GM21529 (cell line): ENCODE measurements at regions not wholly inside any gene's neighbourhood (a gene's known extent, or its start where the extent isn't known, plus 50 kb on each side); places are given as distances from the start of the nearest gene placed in this dataset.
"Not testable (repeated sequence)": the region's sequence is repeated elsewhere in the genome, so short reads cannot be mapped to it uniquely, and the experiment has no call there.

Source experiments
- ATAC-seq: cut with Tn5 transposase; IDR thresholded peaks from one replicate; pipeline ENCODE4 v1.9.1; 2021; ENCODE audit not compliant: unreplicated experiment

DNA sequence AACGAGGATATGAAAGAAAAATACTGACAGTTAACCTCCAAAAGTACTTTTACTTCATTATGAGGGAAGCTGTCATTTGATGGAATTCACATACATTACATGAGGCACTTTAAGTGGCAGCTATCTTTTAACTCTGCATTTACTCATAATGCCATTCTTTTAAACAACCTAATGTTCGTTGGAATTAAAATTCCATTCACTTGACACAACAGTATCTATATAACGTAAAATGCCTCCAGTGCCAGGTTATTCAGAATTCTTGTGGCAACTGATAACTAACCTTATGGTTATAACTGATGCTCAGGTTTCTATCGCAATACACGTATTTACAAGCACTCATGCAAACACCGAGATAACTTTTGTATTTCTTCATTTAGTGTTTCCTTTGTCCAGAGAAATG lies 376.9 kb upstream of the GRAMD2B start:
- ATAC-seq, result no peak

DNA sequence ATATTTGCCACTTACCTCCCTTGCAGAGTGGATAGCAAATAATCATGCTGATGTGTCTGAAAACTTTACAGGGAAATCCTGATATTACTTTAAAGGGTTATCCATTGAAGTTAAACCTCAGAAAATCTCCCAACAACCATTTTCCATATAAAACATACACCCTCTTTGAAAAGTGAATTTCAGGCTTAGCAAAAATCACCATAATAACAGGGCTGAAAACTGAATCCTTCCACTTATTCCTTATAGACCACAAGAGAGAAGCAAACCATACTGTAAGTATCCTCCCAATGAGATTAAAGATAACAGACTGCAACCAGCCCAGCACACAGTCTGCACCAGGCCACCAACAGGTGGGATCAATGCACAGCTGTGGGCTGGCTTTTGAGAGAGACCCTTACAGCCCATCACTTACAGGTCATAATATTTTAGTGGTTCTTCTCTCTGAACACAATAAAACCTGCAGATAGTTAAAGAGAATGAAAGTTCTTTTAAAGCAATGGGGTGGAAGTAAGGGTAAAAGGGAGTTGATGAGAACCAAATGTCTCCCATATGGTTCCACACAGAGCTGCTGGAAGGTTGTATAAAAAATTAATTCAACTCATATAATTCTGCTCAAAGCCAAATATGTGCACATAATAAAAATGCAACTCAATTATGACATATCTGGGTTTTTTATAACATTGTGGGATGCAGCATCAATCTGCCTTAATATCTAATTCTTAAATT lies 376.2 kb upstream of the GRAMD2B start:
- no peak for ATAC-seq

DNA sequence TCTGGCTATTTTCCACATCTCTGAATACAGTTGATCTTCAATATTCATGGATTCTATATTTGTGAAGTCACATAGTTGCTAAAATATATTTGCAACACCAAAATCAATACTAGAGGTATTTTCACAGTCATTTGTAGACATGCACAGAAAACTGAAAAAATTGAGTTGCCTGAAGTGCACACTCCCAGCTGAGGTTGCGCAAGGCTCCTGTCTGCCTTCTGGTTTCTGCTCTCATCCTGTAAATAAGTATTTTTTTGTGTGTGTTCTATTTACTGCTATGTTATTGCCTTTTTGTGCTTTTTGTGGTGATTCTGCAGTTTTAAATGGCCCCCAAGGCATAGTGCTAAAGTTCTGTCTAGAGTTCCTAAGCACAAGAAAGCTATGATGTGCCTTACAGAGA lies 371.1 kb upstream of the GRAMD2B start:
- no peak for ATAC-seq

DNA sequence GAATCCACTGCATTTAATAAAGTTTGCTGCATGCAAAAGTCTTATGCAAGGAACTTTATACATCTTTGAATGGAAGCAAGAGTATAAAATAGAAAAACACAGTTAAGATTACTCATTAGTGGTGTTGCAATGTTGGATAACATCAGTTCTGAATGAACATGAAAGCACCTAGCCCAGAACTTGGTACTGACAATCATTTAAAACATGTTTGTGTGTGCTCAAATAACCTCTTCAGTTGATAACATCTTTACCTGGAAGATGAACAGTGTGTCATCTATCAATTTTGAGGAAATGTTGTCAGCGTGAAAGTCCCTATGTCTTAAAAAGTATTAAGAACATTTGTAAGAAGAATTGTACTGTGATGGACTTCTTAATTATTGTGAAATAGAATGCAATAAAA lies 370.4 kb upstream of the GRAMD2B start:
- no peak for ATAC-seq

DNA sequence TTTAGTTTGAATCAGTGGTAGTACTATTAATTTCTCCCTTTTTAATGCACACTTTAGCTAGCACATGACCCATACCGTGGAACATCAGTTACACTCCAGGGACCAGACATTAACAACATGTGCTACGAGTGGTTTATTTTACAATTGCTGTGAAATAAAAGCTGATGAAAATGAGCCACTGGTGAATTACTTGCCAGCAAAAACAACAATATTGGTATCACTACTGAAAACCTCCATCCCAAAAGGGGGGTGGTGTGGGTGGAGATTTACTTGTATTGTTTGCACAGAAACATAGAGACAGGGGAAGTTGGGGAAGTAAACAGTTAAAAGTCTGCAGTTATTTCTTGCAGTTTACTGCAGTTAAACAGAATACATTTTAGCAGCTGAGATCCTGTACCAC lies 369.6 kb upstream of the GRAMD2B start:
- no peak for ATAC-seq

DNA sequence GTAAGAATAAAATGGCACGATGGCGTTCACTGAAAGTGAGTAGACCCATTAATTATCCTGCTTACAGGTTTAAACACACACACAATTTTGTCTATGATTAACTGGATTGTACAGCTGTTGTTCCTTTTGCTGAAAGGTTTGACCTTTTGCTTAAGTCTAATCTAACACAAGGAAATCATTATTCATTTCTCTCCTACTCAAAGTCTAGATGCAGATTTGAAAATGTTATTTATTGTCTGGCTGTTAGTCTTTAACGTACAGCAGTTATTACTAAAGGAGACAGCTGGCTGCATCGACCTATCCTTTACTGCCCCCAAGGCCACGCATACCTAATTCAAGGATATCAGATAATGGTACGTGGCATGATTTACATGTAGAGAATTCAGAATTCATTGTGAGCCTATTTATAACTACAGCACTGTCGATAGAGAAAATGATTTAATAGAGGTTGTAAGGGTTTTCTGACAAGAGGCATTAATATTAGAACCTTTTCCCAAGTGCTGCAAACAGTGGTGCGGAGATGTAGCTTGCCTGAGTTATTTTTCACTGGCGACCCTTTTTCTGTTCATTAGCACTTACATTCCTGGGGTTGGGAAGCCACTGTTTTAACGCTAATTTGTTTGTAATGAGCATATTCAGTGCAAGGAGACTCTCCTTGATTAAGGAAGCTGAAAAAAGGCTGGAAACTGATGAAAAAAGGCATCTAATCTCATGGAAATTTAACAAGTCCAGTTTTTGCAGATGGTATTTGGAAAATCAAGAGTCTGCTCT lies 368.4 kb upstream of the GRAMD2B start:
- no peak for ATAC-seq

DNA sequence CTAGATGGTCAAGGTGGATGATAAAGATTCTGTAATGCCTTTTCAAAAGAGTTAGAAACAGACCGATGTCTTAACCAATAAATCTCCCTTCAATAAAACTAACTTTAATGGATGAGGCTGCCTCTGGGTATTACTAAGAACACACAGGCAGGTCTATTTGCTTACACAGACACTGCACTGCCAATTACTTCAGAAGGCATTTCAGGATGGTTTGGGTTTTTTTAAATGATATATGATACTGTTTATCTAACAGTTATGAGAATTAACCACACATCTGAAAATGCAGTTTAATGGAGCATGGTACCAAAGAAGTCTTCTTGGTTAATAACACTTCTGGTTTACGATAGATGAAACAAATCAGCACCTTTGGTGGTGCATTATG lies 367.9 kb upstream of the GRAMD2B start:
- ATAC-seq, result no peak

DNA sequence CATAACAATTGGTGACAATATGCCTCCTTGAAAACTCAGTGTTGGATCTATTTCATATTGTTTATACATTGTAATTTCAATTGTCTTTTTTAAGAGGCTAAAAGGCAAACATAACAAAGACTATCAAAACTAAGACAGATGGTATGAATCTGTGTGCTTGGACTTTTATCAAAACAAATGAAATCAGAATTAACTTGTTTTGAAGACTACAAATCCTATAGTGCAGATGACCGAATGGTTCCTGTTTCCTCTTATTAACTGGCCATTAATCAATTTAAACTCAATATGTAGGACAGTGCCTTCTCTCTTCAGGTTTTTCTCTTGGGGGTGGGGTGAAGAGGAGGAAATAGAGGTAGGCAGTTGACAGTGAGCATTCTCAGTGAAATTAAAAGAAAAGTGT lies 366.9 kb upstream of the GRAMD2B start:
- no peak for ATAC-seq

DNA sequence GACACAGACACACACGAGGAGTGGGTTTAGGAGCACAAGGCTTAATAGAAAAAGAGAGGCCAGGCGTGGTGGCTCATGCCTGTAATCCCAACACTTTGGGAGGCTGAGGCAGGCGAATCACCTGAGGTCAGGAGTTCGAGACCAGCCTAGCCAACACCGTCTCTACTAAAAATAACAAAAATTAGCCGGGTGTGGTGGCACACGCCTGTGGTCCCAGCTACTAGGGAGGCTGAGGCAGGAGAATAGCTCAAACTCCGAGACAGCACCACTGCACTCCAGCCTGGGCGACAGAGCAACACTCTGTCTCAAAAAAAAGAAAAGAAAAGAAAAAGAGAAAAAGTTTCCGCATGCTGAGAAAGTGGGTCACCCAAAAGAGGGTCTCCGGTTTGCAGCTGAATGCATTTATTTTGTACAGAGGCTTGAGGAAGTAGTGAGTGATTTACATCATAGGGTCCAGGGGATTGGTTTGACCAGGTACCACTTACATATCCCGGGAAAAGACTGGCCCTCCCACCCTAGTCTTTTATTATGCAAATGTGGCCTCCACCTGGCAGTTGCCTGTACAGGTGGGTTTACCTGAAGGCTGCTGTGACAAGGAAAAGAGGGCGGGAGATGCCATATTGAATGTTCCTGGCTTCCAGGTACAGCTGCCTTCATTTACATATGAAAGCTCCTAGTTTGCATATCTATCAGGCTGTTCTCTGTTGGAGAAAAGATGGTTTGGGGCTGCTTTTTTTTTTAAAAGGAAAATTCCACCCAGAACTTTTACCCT lies 366.2 kb upstream of the GRAMD2B start:
- no peak for ATAC-seq

DNA sequence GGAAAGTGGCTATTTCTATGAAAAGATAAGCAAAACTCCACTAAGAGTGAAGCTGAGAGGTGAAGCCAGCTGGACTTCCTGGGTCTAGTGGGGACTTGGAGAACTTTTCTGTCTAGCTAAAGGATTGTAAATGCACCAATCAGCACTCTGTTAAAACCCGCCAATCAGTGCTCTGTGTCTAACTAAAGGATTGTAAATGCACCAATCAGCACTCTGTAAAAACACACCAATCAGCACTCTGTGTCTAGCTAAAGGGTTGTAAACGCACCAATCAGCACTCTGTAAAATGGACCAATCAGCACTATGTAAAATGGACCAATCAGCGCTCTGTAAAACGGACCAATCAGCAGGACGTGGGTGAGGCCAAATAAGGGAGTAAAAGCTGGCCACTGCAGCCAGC lies 364.8 kb upstream of the GRAMD2B start:
- ATAC-seq, result not testable (repeated sequence)

DNA sequence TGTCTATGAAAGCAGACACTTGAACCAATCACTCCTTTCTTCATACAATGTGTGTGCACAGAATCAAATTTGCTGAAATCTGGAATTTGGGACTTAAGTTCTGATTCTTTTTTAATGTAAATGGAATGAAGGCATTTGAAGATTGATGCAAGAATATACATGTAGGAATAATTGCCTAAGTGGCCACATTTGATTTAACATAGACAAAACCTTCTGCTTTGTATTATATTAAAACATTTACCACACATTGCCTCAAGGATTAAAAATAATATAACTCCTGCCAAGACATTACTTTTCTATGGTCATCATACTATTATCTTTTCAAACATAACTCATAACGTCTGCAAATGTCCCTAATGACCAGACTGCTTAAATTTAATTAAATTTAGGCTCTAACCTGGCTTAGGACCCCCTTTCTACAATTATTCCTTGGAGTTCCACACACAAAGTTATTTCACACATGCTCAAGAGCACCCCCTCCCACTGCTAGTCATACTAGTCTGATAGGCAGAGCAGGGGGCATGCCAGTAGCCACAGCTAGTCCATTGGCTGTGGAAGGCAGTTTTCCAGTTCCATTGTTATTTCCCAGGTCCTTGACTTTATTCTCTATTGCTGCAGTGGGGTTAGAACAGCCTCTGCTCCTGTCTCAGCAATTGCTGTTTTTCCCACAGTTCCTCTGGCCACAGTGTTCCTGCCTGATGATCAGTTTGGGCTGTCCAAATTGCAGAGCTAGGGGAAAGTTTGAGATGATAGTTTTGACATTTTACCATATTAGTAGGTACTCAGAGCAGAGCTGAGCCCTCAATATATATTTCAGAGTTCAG lies 360.6 kb upstream of the GRAMD2B start:
- no peak for ATAC-seq

DNA sequence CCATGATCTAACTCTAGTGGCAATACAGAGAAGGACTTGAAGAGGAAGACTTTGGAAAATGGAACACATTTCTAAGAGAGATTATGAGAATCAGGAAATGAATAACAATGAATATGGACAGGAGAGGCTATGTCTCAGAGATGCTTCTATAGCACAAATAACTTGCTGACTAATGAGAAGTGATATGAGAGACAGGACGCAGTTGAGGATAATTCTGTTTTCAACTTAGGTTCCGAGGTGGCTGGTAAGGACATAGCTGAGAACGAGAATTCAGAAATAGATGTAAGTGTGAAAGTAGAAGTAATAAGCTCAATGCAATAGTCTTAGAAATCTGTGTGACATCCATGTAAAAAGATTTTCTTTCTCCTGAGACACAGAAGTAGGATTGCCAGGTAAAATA lies 358.1 kb upstream of the GRAMD2B start:
- ATAC-seq, result no peak

DNA sequence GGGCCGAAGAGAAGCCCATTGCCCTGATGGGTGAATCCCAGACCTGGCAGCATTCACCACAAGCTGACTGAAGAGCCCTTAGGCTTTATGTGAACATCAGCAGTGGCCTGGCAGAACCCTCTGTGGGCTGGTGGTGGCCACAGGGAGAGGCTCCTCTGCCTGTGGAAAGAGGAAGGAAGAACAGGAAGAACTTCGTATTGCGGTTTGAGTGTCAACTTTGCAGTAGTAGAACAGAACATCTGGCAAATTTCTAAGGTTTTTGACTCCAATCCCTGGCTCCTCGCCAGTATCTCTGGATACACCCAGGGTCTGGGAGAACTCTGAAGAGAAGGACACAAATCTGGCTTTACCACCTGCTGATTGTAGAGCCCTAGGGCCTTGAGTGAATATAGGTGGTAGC lies 356.4 kb upstream of the GRAMD2B start:
- ATAC-seq, result no peak

DNA sequence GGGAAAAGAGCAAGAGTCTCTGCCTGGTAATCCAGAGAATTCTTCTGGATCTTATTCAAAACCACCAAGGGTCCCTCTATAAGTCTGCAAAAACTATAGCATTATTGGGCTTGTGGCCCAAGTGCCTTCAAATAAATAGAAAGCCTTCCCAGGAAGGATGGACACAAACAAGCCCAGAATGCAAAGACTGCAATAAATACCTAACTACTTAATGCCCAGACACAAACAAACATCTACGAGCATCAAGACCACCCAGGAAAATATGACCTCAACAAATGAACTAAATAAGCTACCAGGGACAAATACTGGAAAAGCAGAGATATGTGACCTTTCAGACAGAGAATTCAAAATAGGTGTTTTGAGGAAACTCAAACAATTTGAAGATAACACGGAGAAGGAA lies 355.8 kb upstream of the GRAMD2B start:
- no peak for ATAC-seq

DNA sequence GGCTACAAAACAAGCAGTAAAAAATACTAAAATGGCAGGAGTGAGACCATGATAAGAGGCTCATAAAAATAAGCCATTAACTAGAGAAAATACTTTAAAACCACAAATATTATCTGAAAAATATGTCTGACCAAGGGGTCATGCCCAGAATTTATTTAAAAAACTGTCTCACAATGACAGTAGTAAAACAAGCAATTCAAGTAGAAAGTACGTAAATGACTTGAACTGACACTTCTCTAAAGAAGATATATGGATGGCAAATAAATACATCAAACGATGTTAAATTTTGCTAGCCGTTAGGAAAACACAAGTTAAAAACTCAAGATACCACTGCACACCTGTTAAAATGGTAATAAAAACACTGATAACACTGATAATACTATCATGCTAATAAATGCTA lies 353.9 kb upstream of the GRAMD2B start:
- ATAC-seq, result no peak

DNA sequence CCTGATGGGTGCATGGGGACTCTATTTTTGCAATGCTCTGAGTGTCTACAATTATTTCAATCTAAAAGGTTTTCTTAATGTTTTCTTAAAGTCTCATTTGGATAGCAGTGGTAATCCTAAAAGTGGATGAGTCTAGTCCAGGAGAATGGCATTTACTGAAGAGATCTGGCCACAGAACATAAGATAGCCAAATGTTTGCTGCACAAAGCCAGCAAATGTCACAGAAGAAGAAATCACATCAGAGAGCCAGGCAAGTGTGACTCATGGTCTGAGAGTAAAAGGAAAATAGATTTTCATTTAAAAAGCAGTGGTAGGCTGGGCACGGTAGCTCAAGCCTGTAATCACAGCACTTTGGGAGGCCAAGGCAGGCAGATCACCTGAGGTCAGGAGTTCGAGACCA lies 352.7 kb upstream of the GRAMD2B start:
- no peak for ATAC-seq

DNA sequence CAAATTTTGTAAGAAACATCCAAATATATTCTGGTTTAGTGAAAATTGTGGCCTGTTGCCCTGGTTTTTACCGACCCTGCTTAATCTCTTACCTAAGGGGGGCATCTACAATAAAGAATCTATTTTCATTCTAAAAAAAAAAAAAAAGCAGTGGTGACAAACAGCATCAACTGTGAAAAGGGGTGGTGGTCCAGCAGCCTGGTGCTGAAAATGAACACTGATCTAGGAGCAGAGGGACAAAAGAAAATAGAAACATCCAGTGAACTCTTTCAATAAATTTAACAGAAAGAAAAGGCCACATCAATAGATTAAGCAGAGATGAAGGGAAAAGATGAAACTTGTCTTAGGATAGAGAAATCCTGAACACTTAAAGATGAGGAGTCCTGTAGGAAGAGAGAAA lies 348.7 kb upstream of the GRAMD2B start:
- no peak for ATAC-seq

DNA sequence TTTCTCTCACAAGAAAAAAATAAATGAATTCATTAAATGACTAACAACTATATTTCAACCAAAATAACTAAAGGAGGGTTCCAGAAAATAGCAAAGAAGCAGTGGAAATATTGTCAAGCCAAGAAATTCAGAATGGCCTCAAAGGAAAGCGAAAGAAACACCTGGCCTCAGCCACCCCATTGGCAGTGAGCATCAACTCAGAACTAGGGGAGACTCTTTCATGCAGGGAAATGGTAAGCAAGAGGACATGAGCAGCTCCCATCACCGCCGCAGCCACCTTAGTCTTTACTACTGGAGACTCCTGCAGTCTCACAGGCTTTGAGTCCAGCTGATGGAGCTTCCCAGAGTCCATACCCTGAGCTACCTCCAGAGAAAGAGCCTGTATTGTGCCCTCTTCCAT lies 343.9 kb upstream of the GRAMD2B start:
- no peak for ATAC-seq

DNA sequence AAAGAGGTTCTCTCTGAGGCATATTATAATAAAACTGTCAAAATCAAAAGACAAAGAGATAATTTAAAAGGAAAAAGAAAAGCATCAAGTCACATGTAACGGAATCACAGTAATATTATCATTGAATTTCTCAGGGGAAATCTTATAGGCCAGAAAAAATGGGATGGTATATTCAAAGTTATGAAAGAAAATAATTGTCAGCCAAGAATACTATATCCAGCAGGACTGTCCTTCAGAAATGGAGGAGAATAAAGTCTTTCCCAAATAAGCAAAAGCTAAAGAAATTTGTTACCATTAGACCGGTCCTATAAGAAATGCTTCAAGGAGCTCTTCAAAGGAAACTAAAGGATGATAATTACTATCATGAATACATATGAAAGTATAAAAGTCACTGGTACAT lies 342.0 kb upstream of the GRAMD2B start:
- ATAC-seq, result no peak

DNA sequence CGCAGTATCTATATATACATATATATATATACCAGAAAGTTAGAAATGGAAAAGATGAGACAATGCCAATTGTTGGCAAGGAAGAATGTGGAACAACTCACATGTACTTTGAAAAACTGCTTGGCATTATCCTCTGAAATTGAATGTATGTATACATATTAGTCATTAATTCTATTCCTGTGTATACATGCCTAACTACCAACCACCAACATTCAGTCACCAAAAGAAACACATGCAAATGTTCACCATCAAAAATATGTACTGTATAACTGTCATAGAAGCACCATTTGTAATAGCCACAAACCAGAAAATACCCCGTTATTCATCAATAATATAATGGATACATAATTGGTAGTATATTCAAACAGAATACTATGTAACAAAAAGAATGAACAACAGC lies 330.2 kb upstream of the GRAMD2B start:
- no peak for ATAC-seq

DNA sequence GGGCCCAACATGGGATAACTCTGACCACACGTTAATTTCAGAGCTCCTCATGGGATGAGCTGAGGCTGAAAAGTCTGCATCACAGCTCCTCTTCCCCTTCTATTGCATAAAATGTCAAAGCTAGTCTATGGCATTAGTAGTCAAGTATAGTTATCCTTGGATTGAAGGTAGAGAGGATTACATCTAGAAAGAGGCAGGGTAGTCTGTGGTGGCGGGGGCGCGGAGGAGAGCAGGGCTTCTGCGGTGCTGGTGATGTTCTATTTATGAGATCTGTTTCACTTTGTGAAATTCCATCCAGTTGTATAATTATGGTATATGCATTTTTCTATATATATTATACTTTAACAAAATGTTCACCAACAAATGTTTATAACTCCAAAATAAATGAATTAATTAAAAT lies 329.5 kb upstream of the GRAMD2B start:
- no peak for ATAC-seq
